Right cardiac atrium (tissue), 5 donors: ENCODE measurements at regions not wholly inside any gene's neighbourhood (a gene's known extent, or its start where the extent isn't known, plus 50 kb on each side); places are given as distances from the start of the nearest gene placed in this dataset.

Experiments
- ATAC-seq, 2 donors: fragments of 200-7000 bp; cut with Tn5 transposase; one replicate each; pipeline versions ENCODE4 v1.8.0 to v1.9.1; 2020; ENCODE audit warnings: moderate library complexity in 2 of 2, mild to moderate bottlenecking in 1 of 2
- DNase-seq, 3 donors: peaks; one replicate each; pipeline ENCODE4 v3.0.0-alpha.2; 2020
- H3K27ac ChIP-seq: one replicate; pipeline ENCODE4 v1.5.1; 2013; ENCODE audit warnings: mild to moderate bottlenecking, low read length, control low read depth, moderate library complexity
- H3K27me3 ChIP-seq: one replicate; pipeline ENCODE4 v1.6.1; 2013; ENCODE audit not compliant: control insufficient read depth, insufficient read depth
- H3K4me1 ChIP-seq: one replicate; pipeline ENCODE4 v1.6.1; 2013; ENCODE audit warnings: low read length; ENCODE audit not compliant: control insufficient read depth, insufficient read depth
- H3K4me3 ChIP-seq: one replicate; pipeline ENCODE4 v1.5.1; 2013; ENCODE audit warnings: low read length, control low read depth
- H3K9me3 ChIP-seq: one replicate; pipeline ENCODE4 v1.6.1; 2013; ENCODE audit warnings: low read length; ENCODE audit not compliant: control insufficient read depth
- WGBS: extraction: QIAGEN DNeasy Blood & Tissue Kit; methylation state at CpG from one replicate; pipeline ENCODE4 v1.1.7; 2013; 5-methylcytosine and 5-hydroxymethylcytosine counted together
- intact Hi-C, 4 donors: fragments of 100-400 bp; cut with DNase I; formaldehyde crosslinking; loops; one replicate each; pipeline versions ENCODE4 v1.11.0 to v1.14.0; 2022 to 2023
- donor health status: healthy with polysubstance abuse.
- donor health status: DM: no; HTN: yes; CAD: no.
- donor health status: DM: no; HTN: no; CAD: no.
- donor health status: DM: no; HTN: yes; CAD: no; lungs with severe emphysema.
- donor health status: DM: yes; HTN: yes; CAD: no.

DNA sequence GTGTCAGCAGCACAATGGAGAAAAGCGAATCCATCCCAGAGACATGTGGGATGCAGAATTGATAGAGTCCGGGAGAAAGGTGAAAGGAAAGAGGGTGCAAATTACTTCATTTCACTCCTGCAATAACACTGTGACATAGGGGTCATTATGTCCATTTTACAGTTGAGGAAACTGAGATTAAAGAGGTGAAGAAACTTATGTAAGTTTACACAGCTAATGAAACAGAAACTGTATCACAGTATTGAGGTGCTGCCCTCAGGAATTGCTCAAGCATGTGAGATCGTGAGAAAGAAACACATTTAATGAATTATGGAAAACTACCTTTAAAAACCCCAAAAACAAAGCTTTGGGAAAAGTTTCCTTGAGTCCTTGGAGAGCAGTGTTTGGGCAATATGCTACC lies 103.6 kb upstream of the PFN2 start:
- H3K27me3 ChIP-seq = no peaks in the 10 kb centered on the region
- no peak for DNase-seq
- no peaks in the 10 kb centered on the region for H3K9me3 ChIP-seq
- peaks cover 3% of the 10 kb centered on the region for H3K4me1 ChIP-seq
- 90% methylated on average over 3 of the region's 3 CpGs for WGBS
- H3K27ac ChIP-seq = no peak overlapping the region
- H3K4me3 ChIP-seq = no peak overlapping the region
- ATAC-seq = no peak
- intact Hi-C loops = no loop called here

DNA sequence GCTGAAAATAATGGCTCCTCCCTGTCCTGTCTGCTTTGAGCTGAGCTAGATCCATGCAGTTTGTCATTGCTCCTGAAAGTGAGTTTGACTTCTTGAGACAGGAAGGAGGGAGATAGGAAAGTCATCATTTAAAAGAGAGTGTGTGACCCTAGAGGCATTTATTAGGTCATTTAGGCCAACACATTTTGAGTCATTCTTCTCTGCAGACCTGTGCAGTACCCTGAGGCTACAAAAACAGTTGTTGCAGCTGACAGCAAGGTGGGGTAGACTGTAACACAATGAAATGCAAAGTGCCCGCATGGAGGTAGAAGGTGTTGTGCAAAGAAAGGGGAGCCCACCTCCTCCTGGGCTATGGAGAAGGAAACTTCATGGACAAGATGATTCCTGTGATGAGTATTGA lies 102.8 kb upstream of the PFN2 start:
- DNase-seq (no peak), ATAC-seq (no peak)
- no peak overlapping the region for H3K27ac ChIP-seq
- H3K4me1 ChIP-seq = peaks cover 3% of the 10 kb centered on the region
- H3K27me3 ChIP-seq = no peaks in the 10 kb centered on the region
- 98% methylated on average over 1 of the region's 1 CpG for WGBS
- H3K9me3 ChIP-seq = no peaks in the 10 kb centered on the region
- intact Hi-C loops = no loop called here
- H3K4me3 ChIP-seq = no peak overlapping the region

DNA sequence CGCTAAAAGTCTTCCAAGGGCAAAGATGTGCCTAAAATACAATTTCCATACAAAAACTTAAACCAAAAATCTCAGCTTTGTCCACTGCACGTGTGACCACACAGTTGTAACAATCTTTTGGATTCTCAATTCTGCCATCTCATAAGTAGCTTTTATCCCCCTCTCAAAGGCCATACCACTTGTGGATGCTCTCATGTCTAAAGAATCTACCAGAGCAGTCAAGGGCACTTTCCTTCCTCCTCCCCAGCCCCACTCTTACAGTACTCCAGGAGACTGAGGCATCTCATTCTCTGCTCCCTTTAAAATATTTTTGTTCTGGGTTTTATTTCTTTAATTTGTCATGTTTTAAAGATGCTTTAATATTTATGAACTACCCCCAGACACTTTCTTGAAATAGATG lies 102.3 kb upstream of the PFN2 start:
- H3K4me1 ChIP-seq = peaks cover 3% of the 10 kb centered on the region
- ATAC-seq (no peak), DNase-seq (no peak)
- intact Hi-C loops = no loop called here
- WGBS = 73% methylated on average over 2 of the region's 2 CpGs
- H3K27me3 ChIP-seq = no peaks in the 10 kb centered on the region
- H3K4me3 ChIP-seq = no peak overlapping the region
- no peaks in the 10 kb centered on the region for H3K9me3 ChIP-seq
- H3K27ac ChIP-seq = no peak overlapping the region

DNA sequence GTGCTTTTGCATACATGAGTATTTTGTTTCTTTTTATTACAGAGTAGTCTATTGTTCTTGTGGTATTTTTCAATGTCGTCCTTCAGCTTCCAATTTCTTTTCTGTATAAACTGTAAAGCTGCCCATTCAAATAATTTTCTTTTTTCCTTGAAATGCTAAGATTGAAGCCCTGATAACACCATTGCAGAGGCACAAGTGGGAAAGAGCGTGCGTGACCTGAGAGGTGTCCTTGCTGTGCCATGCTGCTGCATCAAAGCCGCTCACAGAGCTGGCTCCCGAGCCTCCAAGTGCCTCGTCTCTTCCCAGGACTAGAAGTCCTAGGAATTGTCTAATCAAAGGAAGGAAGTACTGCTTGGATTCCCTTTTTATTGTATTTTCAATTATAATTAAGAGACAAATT lies 101.9 kb upstream of the PFN2 start:
- Histone ChIP-seq H3K27me3 (no peaks in the 10 kb centered on the region), H3K4me3 (no peak overlapping the region), H3K27ac (no peak overlapping the region), H3K4me1 (peaks cover 3% of the 10 kb centered on the region), H3K9me3 (no peaks in the 10 kb centered on the region)
- 81% methylated on average over 6 of the region's 6 CpGs for WGBS
- intact Hi-C loops = no loop called here
- ATAC-seq = no peak
- no peak for DNase-seq

DNA sequence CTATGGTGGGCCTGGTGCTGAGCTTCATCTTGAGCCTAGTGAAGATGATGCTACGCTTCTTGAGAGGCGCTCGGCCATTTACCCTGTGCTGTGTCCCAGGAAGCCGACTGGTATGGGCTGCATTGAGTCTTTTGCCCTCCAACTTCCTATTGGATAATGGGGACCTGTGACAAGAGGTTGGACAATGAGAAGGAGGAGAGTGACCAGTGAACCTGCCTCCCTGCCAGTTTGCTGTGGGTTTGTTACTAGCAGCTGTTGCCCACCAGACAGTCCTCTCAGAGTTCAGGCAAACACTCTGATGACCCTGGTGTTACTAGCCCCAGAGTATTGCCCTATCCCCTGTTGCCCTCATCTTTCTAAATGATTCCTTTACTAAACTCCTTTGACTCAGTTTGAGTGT lies 99.6 kb upstream of the PFN2 start:
- H3K4me3 ChIP-seq = no peak overlapping the region
- H3K9me3 ChIP-seq = no peaks in the 10 kb centered on the region
- H3K27ac ChIP-seq = no peak overlapping the region
- no peaks in the 10 kb centered on the region for H3K27me3 ChIP-seq
- no peak for ATAC-seq
- no peak for DNase-seq
- intact Hi-C loops = no loop called here
- 97% methylated on average over 4 of the region's 4 CpGs for WGBS
- peaks cover 3% of the 10 kb centered on the region for H3K4me1 ChIP-seq

DNA sequence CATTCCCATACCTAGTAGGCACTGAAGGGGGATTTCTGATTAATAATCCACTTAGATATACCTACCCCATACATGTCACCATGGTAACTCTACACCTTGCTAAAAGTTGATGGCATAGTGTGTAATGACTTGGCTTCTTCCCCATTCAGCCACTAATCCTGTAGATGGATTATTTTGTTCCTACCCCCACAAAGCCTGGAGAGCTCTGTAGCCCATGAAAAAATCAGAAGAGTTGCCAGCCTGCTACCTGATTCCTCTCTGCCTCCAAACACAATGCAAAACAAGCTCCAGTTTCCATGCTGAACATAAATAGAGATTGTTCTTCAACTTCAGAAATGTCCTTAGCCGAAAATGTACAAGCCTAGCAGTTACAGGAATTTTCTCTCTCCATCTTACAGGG lies 98.9 kb upstream of the PFN2 start:
- Histone ChIP-seq H3K9me3 (no peaks in the 10 kb centered on the region), H3K4me3 (no peak overlapping the region), H3K27me3 (no peaks in the 10 kb centered on the region), H3K4me1 (peaks cover 3% of the 10 kb centered on the region), H3K27ac (no peak overlapping the region)
- no peak for ATAC-seq
- intact Hi-C loops = no loop called here
- WGBS = 97% methylated on average over 1 of the region's 1 CpG
- no peak for DNase-seq

DNA sequence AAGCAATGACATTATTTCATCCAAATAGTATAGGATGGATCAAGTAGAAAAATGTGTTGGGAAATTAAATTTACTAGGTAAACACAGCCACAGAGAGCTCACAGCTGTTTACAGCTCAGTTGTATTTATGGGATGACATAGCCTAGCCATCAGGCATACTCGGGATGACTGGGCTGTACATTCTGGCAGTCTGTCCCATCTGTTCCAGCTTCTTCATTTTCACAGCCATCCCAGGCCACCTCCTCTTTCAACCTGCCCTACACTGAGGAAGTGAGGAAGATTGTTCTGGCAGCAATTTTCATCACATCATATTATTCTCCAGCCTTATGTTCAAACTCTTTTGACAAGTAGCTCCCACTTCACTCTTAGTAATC lies 98.4 kb upstream of the PFN2 start:
- ATAC-seq = no peak
- WGBS = 67% methylated on average over 1 of the region's 1 CpG

DNA sequence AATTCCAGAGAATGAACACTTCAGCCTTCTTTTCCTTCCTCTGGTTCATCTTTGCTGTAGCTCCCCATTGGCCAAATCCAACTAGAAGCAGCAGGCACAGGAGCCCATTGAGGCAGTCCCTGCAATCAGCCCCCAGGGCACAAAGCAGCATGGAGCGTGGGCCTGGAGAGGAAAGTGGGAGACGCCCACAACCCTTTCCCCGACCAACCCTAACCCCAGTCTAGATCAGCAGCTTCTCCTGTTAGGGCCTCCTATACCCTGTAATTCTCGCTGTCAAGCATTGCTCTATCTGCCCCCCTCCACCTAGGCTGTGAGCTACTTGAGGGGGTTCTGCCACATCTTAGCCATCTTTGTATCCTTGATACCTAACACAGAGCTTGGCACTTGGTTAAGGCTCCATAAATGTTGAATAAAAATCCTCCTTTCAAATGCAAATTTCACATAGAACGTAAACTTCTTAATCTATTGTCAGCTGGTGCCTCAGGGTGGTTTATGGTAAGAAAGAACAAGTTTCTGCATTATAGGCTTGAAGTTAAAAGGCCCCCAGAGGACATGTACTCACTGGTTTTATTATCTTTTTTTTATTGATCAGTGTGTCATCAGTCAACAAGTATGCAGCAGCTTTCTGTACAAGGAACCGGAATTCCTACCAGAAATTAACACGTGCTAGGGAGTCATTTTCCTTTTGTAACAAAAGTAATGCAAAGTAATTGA lies 97.9 kb upstream of the PFN2 start:
- H3K9me3 ChIP-seq = no peaks in the 10 kb centered on the region
- no peaks in the 10 kb centered on the region for H3K27me3 ChIP-seq
- intact Hi-C loops = no loop called here
- H3K27ac ChIP-seq = no peak overlapping the region
- peaks cover under 1% of the 10 kb centered on the region for H3K4me1 ChIP-seq
- 91% methylated on average over 7 of the region's 7 CpGs for WGBS
- ATAC-seq (no peak), DNase-seq (no peak)
- no peak overlapping the region for H3K4me3 ChIP-seq

More for the DNA sequence above, 98.4 kb upstream of the PFN2 start:
- Histone ChIP-seq H3K9me3 (no peaks in the 10 kb centered on the region), H3K4me1 (peaks cover 3% of the 10 kb centered on the region), H3K27me3 (no peaks in the 10 kb centered on the region), H3K27ac (no peak overlapping the region), H3K4me3 (no peak overlapping the region)
- intact Hi-C loops = no loop called here
- DNase-seq = no peak

DNA sequence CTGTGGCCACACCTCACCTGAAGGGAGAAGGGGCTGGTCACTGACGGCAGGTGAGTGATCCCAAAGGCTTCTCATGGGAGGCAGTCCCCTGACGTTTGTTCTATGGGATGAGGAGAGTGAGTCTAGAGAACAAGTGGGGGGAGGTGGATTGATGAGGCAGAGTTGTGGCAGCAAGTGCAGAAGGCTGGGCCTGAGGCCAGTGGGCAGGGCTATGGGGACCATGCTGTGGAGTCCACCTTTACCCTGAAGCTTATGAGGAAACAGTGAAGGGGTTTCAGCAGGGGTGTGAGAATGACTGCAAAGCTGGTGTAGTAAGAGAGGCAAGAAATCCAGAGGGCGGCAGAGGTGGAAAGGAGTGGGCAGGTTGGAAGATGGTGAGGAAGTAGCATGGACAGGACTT lies 96.9 kb upstream of the PFN2 start:
- Histone ChIP-seq H3K4me3 (no peak overlapping the region), H3K9me3 (no peaks in the 10 kb centered on the region), H3K27ac (no peak overlapping the region), H3K4me1 (peaks cover 1% of the 10 kb centered on the region), H3K27me3 (no peaks in the 10 kb centered on the region)
- no peak for DNase-seq
- WGBS = 75% methylated on average over 3 of the region's 3 CpGs
- no peak for ATAC-seq
- intact Hi-C loops = no loop called here

DNA sequence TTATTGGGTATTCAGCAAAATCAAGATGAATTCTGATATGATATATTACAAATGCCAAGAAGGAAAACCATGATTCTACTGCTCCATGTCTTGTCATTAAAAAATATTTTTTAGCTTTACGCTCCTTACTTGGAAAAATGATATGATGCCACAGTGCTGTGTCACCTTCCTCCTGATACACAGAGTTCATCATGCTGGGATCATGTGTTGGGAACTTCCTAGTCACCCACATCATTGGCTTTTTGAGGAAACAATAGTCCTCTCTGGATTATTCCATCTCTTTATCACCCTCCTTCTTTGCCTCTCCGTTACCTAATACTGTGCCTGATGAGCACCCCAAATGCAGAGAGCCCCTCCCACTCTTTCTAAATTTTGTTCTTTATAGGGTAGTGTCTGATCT lies 94.3 kb upstream of the PFN2 start:
- no peak overlapping the region for H3K27ac ChIP-seq
- peaks cover 3% of the 10 kb centered on the region for H3K4me1 ChIP-seq
- no peaks in the 10 kb centered on the region for H3K9me3 ChIP-seq
- DNase-seq (no peak), ATAC-seq (no peak)
- WGBS = 99% methylated on average over 2 of the region's 2 CpGs
- no peaks in the 10 kb centered on the region for H3K27me3 ChIP-seq
- H3K4me3 ChIP-seq = no peak overlapping the region
- intact Hi-C loops = no loop called here

DNA sequence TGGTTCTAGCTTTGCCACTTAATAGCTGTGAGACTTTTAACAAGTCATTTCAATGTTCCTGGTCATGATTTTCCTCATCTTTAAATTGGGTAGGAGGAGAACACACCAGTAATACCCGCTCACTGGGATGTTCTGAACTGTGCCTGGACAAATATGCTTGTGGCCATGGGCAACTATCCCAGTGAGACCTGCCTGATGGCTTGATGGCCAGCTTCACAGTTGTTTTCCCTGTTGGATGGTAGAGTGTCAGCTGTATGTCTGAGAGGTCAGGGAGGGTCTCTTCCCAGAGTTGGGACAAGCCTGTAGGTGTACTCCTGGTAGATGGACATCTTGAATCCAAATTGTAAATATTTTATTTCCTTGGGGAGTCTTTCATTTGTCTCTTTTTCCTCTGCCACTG lies 92.5 kb upstream of the PFN2 start:
- no peak for DNase-seq
- Histone ChIP-seq H3K9me3 (no peaks in the 10 kb centered on the region), H3K4me3 (no peak overlapping the region), H3K27ac (no peak overlapping the region), H3K4me1 (peaks cover 3% of the 10 kb centered on the region), H3K27me3 (no peaks in the 10 kb centered on the region)
- intact Hi-C loops = no loop called here
- 94% methylated on average over 1 of the region's 1 CpG for WGBS
- no peak for ATAC-seq

DNA sequence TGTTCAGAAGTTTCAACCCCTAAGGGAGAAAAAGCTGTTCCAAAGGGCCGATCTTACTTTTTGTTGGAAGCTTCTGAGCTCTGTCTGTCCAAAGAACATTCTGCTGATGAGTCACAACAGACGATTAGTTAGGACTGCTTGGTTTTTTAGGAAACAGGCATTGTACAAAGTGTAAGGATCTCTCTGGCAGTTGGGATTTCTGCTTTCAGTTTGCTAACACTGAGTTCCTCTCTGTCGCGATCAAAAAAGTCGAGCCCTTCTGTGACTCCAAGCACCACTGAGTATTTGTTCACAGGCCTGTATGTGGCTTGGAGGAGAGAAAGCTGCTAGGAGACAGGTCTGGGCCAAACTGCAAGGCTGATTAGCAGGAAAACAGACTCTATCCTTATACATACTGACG lies 91.8 kb upstream of the PFN2 start:
- intact Hi-C loops = no loop called here
- H3K27ac ChIP-seq = peak overlapping the region; percentile 68
- 25% methylated on average over 6 of the region's 6 CpGs for WGBS
- peak overlapping the region; percentile 45 for H3K4me3 ChIP-seq
- H3K27me3 ChIP-seq = no peaks in the 10 kb centered on the region
- DNase-seq = no peak
- ATAC-seq = peak; percentile 76 to 85
- peaks cover 3% of the 10 kb centered on the region for H3K4me1 ChIP-seq
- no peaks in the 10 kb centered on the region for H3K9me3 ChIP-seq
